PFSK-1 (cell line): ENCODE measurements at regions not wholly inside any gene's neighbourhood (a gene's known extent, or its start where the extent isn't known, plus 50 kb on each side); places are given as distances from the start of the nearest gene placed in this dataset.

Source experiments
- FOXP2 ChIP-seq: optimal IDR thresholded peaks from 2 replicates; pipeline ENCODE3; 2011; ENCODE audit warnings: borderline replicate concordance, control low read depth, inconsistent platforms; ENCODE audit not compliant: insufficient read depth; ENCODE audit errors: extremely low read length, extremely low read depth
- POLR2AphosphoS5 ChIP-seq: IDR thresholded peaks from 2 replicates; pipeline ENCODE4 v1.6.1; 2012; ENCODE audit warnings: low read depth, mild to moderate bottlenecking, control low read depth, low read length, moderate library complexity
- REST ChIP-seq, 2 experiments: IDR thresholded peaks; 2 replicates each; pipeline versions ENCODE4 v1.6.1 to v1.8.0; 2011 to 2012; ENCODE audit warnings: low read depth in 2 of 2, low read length in 2 of 2, control low read depth in 1 of 2, inconsistent platforms in 1 of 2, mild to moderate bottlenecking in 1 of 2, moderate library complexity in 1 of 2; ENCODE audit not compliant: insufficient read depth in 1 of 2
- SIN3A ChIP-seq: IDR thresholded peaks from 2 replicates; pipeline ENCODE4 v1.6.1; 2012; ENCODE audit warnings: mild to moderate bottlenecking, low read length, moderate library complexity, borderline replicate concordance; ENCODE audit not compliant: insufficient read depth
- TAF1 ChIP-seq: IDR thresholded peaks from 2 replicates; pipeline ENCODE4 v1.6.1; 2012; ENCODE audit warnings: low read length, control low read depth, borderline replicate concordance; ENCODE audit not compliant: insufficient read depth

- no peak for TF ChIP-seq POLR2AphosphoS5
- no peak for TF ChIP-seq FOXP2
- TF ChIP-seq TAF1, result no peak
- no peak for TF ChIP-seq REST (IDR thresholded peaks at IDR 0.05; ENCODE audit: insufficient read depth in 1 of 2, low read depth in 2 of 2, low read length in 2 of 2)
- TF ChIP-seq SIN3A, result no peak
Observed at GRCh38 chr2:234398531-234398930, 98.3 kb downstream of the ARL4C start.
